SHP77 treated with DMSO at 0.1 percent for 48 hours (cell line): ENCODE measurements at regions not wholly inside any gene's neighbourhood (a gene's known extent, or its start where the extent isn't known, plus 50 kb on each side); places are given as distances from the start of the nearest gene placed in this dataset.
"Not testable (repeated sequence)": the region's sequence is repeated elsewhere in the genome, so short reads cannot be mapped to it uniquely, and the experiment has no call there.

Experiments used
- DNase-seq: peaks from one replicate; lab custom pipeline; 2025; lab: John Stamatoyannopoulos, UW

DNA sequence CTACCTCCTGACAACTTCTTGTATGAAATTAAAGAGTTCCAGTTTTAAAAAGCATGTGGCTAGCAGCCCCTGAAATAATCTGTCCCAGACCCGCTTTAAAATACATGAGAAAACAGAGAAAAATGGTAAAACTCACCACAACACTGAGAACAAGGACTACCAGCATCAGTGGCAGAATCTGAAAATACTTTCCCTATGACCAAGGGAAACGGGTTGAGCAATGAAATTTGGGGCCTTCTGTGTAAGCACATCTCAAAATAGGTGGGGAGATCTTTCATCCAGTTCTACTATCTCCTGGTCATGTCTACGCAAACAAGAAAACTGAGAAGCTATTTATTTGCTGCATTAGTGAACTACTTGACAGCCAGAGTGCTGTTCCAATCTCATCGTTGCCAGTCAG is 172.3 kb downstream of the LNPK start:
- no peak for DNase-seq

DNA sequence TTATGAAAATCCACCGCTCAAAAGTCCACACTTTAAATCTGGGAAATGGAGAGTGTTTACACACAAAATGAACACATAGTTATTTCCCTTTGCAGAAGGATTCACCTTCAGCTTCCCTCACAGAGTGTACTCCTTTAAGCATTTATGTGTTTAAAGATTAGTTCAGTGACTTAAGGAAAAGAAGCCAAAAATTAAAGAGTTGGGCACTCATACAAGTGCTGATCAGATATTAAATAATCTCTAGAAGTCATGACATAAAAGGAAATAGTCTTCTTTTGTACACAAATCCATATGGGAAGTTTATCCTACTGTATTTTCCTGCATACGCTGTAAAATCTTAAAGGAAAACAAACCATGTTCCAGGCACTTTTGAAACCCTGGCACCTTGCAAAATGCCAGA is 174.2 kb downstream of the LNPK start:
- no peak for DNase-seq

DNA sequence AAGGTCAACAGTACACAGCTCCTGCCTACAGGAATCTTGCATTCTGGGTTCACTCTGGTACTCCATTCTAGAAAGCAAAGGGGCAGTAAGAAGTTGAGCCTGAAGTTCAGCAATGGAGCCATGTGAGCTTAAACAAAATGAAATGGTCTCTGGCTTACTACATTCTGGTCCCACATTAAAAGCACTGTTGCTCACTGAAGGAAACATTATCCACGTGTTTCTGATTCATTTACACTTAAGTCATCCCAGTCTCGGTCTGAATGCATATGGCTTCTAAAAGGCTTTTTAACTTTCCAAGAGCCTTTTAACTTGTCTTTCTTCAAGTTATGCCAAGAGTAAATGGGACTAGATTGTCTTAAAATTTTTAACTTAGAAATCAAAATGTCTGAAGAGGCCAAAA is 177.8 kb downstream of the LNPK start:
- DNase-seq: no peak

DNA sequence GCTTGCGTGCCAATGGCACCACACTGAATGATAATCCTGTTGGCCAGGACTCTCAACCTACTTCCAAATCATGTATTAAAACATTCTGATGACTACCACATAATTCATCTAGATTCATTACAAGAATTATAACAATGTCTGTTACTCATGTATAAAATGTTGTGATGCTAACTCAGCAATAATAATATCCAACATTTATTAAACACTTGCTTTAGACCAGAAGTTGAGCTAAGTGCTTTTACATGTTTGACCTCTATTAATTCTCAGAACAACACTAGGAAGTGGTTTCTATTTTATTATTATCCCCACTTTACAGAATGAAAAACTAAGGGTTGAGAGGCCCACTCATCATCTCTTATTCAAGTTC is 178.4 kb downstream of the LNPK start:
- no peak for DNase-seq

DNA sequence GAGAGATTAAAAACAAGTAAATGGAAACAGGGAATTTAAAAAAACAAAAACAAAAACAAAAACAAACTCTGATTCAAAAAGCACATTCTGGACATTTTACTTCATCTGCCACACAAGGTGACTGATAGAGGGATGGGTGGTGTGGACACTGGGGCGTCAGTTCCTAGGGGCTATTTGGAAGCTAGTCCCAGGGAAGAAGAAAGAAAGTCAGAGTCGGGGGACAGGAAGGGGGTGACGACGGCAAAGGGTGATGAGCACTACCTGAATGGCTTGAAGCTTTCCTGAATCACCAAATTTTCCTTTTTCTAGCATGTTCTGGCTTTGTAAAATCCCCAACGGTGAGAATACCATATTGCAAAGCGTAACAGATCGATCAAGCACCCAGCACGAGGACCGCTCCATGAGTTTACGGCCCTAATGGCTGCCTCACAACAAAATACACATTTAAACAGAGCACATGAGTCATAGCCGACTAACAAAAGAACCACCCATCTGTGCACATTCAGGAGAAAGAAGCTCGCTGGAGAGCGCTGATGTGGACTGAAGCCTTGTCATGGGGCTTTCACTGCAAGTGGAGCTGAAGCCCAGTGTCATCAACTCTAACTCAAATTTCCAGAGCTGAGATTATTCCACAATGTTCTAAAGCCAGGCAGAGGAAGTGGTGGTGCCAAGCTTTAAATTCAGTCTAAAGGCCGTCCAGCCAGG is 178.9 kb downstream of the LNPK start:
- no peak for DNase-seq

DNA sequence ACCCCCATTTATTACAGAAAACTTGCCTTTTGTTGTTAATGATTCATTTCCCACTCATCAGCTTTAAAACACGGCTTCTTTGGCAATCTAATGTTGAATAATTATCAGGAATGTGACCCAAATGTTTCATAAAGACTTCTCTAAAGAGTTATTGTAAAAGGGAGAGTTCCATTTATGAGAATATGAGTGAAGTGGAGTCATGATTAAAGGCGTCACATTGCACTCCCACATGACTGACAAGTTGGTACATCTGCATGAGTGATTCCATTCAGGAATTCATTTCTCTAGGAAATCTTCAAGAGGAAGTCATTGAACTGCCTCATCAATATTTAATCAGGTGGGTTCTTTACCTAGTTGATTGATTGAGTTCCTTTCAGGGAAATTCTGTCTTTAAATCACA is 184.8 kb downstream of the LNPK start:
- no peak for DNase-seq

DNA sequence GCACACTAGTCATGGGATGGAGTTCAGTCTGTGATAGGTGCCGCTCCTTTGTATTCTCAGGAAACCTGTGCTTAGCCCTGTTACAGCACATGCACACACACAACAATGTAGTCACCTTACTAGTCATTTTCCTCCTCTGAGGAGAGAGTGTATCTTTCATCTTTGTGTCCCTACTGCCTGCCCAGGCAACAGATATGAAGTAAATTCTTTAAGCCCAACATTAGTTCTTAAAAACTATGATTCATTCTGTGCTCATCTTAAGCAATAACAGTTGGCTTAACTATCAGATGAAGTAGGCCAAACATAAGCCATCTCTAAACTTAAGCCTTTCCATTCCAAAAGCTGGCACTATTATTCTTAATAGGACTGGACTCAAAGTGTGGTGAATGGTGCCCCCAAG is 186.5 kb downstream of the LNPK start:
- no peak for DNase-seq

DNA sequence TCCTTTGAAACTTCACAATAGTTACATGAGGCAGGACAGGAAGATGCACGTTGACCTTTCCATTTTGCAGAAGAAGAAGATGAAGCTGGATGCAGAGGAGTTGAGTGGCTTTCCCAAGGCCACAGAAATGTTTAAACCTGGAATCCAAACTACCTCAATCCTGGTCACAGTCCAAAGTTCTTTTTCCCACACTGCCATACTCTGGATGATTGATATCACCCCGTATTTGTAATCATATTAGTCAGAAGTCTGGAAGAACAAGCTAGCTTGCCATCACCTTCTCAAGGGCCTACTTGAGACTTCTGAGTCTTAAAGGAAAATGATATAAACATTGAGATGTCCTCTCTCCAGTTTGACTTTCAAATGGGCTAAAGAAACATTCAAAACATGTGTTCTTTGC is 190.1 kb downstream of the LNPK start:
- no peak for DNase-seq

DNA sequence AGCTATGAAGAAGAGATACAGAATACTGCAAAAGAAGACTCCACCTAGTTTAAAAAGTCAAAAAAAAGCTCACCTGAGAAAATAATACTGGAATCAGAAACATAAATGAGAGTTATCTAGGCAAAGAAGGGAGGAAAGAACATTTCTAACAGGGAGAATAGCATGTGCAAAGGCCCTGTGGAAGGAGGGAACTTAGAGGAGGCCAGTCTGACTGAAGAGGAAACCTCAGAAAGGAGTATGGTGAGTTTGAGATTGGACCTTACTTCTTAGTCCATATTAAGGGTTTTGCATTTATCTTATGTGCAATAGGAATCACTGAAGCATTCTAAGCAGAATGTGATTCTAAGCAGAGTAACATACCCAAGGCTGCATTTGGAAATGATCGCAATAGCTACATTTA is 193.2 kb downstream of the LNPK start:
- DNase-seq: no peak

DNA sequence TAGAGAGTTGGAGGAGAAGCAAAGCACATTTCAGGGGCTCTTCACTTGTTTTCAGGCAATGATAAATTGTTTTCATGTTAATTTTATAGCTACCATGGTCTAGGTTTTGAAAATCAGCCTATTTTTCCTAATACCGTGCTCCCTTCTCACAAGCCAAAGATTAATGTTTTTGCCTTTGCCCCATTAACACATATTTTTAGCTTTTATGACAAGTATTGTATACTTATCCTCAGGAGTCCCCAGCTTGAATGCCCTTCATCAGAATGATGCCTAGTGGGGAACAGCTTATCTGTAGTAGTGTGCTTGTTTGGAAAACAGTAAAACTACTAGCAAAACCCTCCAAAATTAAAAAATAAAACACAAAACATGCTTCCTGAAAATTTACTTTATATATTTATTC is 194.0 kb downstream of the LNPK start:
- DNase-seq: no peak

DNA sequence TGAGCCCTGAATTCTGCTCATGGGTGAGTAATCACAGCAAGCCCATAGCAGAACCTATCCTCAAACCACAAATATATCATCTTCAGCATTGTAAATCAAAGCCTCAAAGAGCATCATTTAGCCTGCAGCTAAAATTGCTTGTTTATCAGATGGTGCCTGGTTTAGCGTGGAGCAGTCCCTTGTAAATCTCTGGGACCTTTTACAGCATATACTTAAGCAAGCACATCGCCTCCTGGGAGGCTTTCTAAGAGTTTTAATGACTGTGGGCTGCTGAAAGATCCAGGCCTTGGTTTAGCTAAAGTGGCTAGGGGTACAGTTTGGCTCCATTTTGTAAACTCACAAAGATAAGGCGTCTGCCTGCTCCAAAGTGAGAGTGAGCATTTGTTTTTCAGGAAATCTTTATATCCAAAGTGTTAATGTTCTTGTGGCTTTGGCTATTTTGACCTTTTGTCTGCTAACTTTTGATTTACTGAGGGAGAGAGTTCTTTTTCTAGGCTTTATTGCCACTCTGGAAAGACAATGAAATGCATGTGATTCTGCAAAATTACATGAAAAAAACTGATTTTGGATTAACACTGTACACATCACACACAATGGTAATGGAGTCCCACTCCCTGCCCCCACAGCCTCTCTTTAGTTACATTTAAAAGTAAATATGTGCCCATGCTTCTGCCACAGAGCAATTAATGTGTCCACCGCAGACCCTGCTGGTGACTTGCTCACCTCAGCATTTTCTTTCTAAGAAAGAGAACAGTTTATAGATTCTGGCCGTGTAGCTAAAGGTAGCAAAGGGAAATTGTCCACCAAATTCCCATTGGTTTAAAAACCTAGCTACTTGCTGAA is 194.8 kb downstream of the LNPK start:
- DNase-seq: no peak

DNA sequence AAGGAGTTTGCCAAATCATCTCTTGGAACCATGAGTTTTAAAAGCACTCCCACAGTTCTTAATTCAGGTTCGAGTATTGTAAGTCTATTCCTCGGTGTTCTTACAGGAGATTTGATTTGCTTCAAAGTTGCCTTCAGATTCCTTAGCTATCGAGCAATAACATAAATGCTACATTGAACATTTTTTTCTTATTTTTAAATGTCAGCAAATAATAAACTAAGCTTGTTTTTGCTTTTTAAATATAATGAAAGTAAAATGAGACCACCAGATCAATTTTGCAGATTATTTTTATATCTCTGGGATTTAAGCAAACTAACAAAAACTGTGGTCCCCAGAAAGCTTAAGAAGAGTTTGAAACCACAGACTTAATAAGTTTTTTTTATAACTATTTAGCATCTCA is 195.5 kb downstream of the LNPK start:
- DNase-seq: no peak

DNA sequence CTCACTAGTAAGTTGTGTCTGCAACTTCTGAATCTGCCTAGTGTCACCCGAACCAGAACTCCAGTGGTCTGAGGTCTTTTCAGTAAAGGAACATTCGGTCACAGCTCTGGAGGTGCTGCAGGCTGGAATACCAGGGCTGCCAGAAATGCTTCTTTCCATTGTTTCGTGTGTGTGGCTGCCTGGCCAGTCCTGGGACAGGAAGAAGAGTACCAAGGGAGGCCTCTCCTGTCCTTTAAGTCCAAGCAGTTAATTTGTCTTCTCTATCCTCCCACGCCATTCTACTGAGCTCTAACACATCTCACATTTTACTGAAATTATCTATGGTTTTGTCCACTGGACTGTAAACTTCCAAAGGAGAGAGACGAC is 196.0 kb downstream of the LNPK start:
- no peak for DNase-seq

DNA sequence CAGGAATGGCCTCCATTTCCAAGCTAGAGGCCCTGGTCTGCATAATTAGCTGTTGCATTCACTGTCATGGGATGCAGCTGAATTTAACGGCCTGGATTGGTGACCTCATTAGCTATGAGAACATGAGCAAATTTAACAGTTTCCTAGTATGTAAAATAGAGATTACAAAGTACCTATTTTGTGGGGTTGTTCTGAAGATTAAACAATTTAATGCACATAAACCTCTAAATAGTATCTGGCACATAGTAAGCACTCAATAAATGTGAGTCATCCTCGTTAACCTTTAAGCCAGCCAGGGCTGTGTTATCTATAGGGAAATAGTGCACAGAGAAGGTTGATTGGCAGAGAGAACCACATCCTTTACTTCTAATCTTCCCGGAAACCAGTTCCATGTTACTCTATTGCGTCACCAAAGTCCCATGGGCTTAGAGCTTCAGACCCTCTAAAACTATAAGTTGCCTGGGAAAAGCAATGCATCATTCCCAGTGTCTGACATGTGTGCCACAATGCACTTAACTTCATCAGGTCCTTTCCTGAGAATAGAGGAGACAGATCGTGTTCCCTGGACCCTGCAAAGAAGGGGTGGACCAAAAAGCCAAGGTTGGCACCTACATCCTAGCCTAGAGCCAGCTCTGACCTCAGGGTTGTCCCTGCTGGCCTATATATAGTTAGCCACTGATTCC is 196.5 kb downstream of the LNPK start:
- DNase-seq: no peak

DNA sequence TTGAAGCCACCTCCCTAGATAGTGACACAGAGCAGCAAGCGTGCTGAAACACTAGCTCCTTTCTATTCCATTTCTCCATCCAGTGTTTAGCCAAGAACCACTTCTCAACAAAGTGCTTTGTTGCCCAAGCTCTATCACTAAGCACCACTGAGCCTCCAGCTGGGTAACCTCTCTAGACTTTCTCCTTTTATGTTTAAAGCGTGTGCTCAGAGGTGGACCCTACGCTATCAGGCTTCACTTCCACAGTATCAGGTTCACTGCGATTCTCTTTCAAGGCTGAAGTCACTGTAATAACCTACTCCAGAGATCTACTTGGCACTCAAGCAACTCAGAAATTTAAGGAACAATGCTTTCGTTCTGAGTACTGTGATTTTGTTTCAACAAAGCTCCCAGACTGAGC is 197.9 kb downstream of the LNPK start:
- DNase-seq: no peak

DNA sequence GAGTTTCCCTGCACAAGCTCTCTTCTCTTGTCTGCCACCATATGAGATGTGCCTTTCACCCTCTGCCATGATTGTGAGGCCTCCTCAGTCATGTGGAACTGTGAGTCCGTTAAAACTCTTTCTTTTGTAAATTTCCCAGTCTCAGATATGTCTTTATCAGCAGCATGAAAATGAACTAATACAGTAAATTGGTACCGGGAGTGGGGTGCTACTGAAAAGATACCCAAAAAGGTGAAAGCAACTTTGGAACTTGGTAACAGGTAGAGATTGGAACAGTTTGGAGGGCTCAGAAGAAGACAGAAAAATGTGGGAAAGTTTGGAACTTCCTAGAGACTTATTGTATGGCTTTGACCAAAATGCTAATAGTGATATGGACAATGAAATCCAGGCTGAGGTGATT is 205.6 kb downstream of the LNPK start:
- not testable (repeated sequence) for DNase-seq

DNA sequence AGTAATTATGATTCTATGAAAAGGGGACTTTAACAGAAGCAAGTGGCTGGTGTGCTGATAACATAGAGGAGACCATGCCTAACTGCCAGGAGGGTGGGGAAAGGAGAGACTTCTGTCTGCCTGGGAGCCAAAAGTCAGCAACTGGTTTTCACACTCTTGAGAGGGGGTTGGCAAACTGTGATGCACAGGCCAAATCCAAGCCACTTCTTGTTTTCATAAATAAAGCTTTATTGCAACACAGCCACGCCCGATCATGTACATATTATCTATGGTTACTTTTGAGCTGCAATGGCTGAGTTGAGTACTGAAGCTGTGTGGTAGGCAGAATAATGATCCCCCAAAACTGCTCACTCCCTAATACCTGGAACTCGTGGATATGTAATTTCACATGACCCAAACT is 208.4 kb downstream of the LNPK start:
- no peak for DNase-seq

DNA sequence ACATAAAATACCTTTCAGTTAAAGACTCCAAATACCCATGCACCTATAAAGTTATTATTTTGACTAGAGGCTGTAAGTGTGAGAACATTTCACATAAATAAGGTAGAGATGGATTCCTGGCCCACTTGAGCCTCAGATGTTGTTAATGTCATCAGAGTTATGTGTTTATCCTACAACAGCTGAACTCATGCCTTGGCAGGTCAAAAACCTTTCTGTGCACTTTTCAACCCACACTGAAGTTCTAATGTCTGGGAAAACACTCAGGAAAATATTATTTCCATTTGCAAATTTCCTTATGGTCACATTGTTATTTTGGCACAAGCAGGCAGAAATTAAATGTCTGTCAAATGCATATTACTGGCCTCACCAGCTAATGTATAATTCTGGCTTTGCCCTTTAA is 209.2 kb downstream of the LNPK start:
- no peak for DNase-seq

DNA sequence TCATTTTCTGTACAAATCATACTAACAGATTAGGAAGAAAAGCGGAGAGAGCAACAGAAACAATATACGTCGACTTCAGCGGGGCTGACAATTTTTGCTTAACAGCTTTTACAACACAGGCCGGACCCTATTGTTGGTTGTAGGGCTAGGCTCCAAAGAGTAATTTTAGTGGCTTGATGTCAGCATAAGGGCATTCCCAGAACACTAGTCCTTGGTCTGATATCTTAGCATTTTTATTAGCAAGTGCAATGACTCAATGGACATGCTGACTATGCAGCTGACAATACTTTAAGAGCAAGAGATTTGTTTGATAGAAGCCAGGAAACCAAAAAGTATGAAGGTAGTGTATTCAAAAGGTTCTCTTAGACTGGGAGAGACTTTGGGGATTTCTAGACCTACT is 209.9 kb downstream of the LNPK start:
- no peak for DNase-seq

DNA sequence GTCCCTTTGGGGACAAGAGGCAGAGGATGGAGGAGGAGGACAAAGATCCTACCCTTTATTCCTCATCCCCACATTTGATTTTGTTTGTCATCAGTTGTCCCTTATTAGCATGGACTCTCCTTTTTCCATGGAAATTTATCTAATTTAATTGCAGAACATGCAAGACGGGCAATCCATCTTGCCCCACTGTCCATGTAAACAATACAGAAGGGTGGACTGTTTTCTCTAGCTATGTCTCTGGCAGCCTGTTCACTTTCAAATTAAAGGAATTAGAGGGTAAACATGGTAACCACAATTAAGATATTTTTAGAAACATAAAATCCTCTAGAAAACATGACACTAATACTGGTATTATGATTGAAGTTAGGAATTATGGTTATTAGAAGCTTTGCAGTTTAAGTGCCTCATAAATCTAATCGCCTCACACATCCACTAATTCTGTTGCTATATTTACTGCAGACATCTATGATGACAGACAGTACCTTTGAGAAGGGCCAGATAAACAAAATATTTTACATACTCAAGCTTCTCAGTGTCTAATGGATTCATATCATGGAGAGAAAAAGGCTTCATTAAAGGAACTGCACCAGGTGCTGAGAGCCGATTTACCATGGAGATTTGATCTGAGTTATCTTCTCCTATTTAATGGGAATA is 215.5 kb downstream of the LNPK start:
- no peak for DNase-seq

DNA sequence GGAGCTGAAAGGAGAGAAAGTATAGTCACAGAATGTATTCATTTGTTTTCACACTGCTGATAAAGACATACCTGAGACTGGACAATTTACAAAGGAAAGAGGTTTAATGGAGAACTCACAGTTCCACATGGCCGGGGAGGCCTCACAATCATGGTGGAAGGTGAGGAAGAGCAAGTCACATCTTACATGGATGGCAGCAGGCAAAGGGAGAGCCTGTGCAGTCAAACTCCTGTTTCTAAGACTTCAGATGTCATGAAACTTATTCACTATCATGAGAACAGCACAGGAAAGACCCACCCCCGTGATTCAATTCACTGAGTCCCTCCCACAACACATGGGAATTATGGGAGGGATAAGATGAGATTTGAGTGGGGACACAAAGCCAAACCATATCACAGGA is 224.7 kb downstream of the LNPK start:
- DNase-seq: not testable (repeated sequence)

DNA sequence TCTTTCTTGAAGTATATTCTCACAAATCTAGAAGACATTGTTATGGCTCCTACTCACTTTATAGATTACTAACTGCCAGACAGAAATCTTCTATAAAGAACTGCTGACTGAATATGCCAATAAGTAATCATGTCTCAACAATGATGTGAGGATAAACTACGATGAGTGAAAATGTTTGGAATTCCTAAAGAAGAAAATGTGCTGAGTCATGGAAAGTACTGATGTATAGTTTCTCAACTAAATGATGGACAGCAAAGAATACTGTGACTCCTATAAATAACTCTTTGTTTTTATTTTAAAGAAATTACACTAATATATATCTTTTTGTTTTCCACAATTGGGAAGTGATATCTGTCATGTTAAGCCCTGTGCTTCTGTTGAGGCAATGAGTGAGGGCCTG is 232.9 kb downstream of the LNPK start:
- DNase-seq: no peak

DNA sequence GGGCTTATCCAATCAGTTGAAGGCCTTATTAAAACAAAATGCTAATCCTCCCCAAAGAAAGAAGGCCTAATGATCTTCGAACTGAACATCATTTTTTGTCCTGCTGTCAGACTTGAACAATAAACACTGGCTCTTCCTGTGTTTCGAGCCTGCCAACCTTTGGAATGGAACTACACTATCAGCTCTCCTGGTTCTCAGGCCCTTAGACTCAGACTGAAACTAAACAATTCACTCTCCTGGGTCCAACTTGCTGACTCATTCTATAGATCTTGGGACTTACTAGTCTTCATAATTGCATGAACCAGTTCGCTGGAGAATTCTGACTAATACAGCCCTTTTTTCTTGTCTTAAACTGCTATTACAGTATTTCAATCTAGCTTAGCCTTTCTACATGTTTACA is 235.2 kb downstream of the LNPK start:
- no peak for DNase-seq
